Heart right ventricle (tissue), 16 donors: ENCODE measurements at regions not wholly inside any gene's neighbourhood (a gene's known extent, or its start where the extent isn't known, plus 50 kb on each side); places are given as distances from the start of the nearest gene placed in this dataset.
A peak's percentile ranks its signal among the peaks of the same experiment; 100 is the strongest.

Experiments
- ATAC-seq, 8 donors: fragments of 200-7000 bp; cut with Tn5 transposase; one replicate each; pipeline ENCODE4 v1.9.1; 2020; ENCODE audit warnings: mild to moderate bottlenecking in 8 of 8, moderate library complexity in 8 of 8, moderate number of reproducible peaks in 1 of 8
- DNase-seq, 2 donors: peaks; one replicate each; pipeline ENCODE4 v3.0.0-alpha.2; 2020
- H3K27ac ChIP-seq, 10 donors: fragments of 200-600 bp; sonication (generic) in 2 of 10; one replicate each; pipeline versions ENCODE4 v1.5.0 to v1.8.0; 2020 to 2022; ENCODE audit warnings: mild to moderate bottlenecking in 3 of 10
- H3K27me3 ChIP-seq, 7 donors: fragments of 200-600 bp; one replicate each; pipeline ENCODE4 v1.8.0; 2021 to 2022; ENCODE audit warnings: mild to moderate bottlenecking in 2 of 7
- H3K36me3 ChIP-seq, 9 donors: fragments of 200-600 bp; sonication (generic) in 1 of 9; one replicate each; pipeline versions ENCODE4 v1.5.0 to v1.8.0; 2020 to 2022; ENCODE audit warnings: mild to moderate bottlenecking in 2 of 9
- H3K4me1 ChIP-seq, 9 donors: fragments of 200-600 bp; sonication (generic) in 1 of 9; one replicate each; pipeline versions ENCODE4 v1.5.0 to v1.8.0; 2020 to 2022; ENCODE audit warnings: mild to moderate bottlenecking in 4 of 9
- H3K4me3 ChIP-seq, 10 donors: fragments of 200-600 bp; sonication (generic) in 2 of 10; one replicate each; pipeline versions ENCODE4 v1.5.0 to v1.8.0; 2020 to 2022; ENCODE audit warnings: mild to moderate bottlenecking in 7 of 10, moderate library complexity in 2 of 10
- H3K9me3 ChIP-seq, 11 donors: fragments of 200-600 bp in 10 of 11; sonication (generic) in 2 of 11; one replicate each; pipeline versions ENCODE4 v1.5.0 to v1.8.0; 2013 to 2022; ENCODE audit warnings: mild to moderate bottlenecking in 2 of 11, control low read depth in 1 of 11, moderate library complexity in 1 of 11
- WGBS, 2 donors: extraction: QIAGEN DNeasy Blood & Tissue Kit; methylation state at CpG; one replicate each; pipeline ENCODE4 v1.1.7; 2013; ENCODE audit warnings: inconsistent platforms in 1 of 2; 5-methylcytosine and 5-hydroxymethylcytosine counted together
- intact Hi-C, 10 donors: fragments of 100-400 bp; cut with DNase I; formaldehyde crosslinking; loops; one replicate each; pipeline versions ENCODE4 v1.11.1 to v1.14.2; 2022
- TF ChIP-seq, protein P1 (sequence below), 9 donors: fragments of 200-600 bp; sonication (generic) in 2 of 9; IDR thresholded peaks; one replicate each; pipeline versions ENCODE4 v1.5.0 to v1.8.0; 2021 to 2022; ENCODE audit warnings: antibody characterized with exemption in 9 of 9, mild to moderate bottlenecking in 5 of 9, moderate library complexity in 1 of 9
- donor health status: Arrhythmogenic right ventricular cardiomyopathy.
- donor health status: ischemic (EF 13 %, LVEDD 7.1; RV severe dilation, severe dysfunction).
- donor health status: healthy with polysubstance abuse.
- donor health status: DM: no; HTN: yes; CAD: no.
- donor health status: DM: no; HTN: no; CAD: no.
- donor health status: ischemic (EF 25% LVEDD 6.9; RV normal size, moderate dysfunction).
- donor health status: ischemic (EF 25% LVEDD 5.7; RV mildly dilated, moderate dysfunction).
- donor health status: healthy.
- donor health status: DM: yes; HTN: yes; CAD: no.
- donor health status: Ischemic cardiomyopathy.
- donor health status: ischemic (EF 35%, LVEDD 5.7; RV mildly dilated, moderate dysfunction).
- donor health status: nonischemic (EF 11% LVEDD 7.7; RV severe dilation, severe dysfunction).
- donor health status: DM: yes; HTN: yes; CAD: no.
- donor health status: PGD.
- donor health status: ischemic (EF 29% LVEDD 5.4; RV normal size, mild dysfunction).
- donor health status: nonischemic (EF 23%, LVEDD 6.1; RV moderate dilation, normal function).

DNA sequence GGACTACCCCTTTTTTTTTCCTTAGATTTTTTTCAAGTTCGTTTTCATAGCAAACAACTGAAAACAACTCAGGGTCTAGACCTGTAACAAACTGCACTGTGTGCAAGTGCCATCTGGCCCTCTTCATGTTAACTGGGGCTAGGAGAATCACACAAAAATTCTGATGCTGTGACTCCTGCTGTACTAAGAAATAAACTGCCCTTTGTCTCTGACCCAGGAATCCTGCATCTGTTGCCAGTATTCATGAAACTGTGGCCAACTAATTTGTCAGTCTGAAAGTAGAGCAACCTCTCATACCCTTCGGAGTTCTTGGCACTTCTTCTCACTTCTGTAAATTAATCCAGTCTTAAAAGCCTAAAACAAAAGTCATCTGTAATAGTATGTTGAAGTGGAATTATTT, 218.4 kb upstream of the PCDH15 start:
- intact Hi-C loops, result no loop called here
- Histone ChIP-seq H3K36me3 (no peaks in the 10 kb centered on the region), H3K4me3 (no peak overlapping the region), H3K27ac (no peak overlapping the region), H3K4me1 (peaks cover 0 to under 1% (median 0%) of the 10 kb centered on the region in 9 donors), H3K9me3 (no peaks in the 10 kb centered on the region), H3K27me3 (no peaks in the 10 kb centered on the region)
- no peak for DNase-seq
- TF ChIP-seq, protein P1, sequence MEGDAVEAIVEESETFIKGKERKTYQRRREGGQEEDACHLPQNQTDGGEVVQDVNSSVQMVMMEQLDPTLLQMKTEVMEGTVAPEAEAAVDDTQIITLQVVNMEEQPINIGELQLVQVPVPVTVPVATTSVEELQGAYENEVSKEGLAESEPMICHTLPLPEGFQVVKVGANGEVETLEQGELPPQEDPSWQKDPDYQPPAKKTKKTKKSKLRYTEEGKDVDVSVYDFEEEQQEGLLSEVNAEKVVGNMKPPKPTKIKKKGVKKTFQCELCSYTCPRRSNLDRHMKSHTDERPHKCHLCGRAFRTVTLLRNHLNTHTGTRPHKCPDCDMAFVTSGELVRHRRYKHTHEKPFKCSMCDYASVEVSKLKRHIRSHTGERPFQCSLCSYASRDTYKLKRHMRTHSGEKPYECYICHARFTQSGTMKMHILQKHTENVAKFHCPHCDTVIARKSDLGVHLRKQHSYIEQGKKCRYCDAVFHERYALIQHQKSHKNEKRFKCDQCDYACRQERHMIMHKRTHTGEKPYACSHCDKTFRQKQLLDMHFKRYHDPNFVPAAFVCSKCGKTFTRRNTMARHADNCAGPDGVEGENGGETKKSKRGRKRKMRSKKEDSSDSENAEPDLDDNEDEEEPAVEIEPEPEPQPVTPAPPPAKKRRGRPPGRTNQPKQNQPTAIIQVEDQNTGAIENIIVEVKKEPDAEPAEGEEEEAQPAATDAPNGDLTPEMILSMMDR (IDR thresholded peaks at IDR 0.05), result no peak
- ATAC-seq, result peak in 3 of 8 donors; percentile 43 to 68 (median 63)
- 38 to 39% methylated on average over 2 of the region's 2 CpGs for WGBS, 2 donors

DNA sequence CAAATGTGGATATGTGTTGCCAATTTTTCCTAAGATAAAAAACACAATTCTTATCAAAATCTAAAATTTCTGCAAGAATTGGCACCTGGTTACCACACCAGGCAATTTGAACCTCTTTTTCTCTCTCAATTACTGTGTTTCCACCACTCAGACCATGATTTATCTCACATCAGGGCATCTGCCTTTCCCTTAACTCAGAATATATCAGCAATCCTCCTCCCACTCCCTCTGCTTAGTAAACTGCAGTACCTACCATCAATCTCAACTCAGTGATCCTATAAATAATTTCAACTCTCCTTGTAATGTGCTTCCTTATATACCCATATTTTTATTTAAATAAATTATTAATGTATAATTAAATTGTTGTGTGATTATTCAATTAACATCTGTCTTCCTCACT, 212.3 kb upstream of the PCDH15 start:
- Histone ChIP-seq H3K27me3 (no peaks in the 10 kb centered on the region), H3K4me3 (no peak overlapping the region), H3K27ac (no peak overlapping the region), H3K9me3 (no peaks in the 10 kb centered on the region), H3K4me1 (no peaks in the 10 kb centered on the region), H3K36me3 (no peaks in the 10 kb centered on the region)
- TF ChIP-seq, protein P1 (IDR thresholded peaks at IDR 0.05), result no peak
- DNase-seq, result no peak
- ATAC-seq, result no peak
- intact Hi-C loops, result no loop called here

DNA sequence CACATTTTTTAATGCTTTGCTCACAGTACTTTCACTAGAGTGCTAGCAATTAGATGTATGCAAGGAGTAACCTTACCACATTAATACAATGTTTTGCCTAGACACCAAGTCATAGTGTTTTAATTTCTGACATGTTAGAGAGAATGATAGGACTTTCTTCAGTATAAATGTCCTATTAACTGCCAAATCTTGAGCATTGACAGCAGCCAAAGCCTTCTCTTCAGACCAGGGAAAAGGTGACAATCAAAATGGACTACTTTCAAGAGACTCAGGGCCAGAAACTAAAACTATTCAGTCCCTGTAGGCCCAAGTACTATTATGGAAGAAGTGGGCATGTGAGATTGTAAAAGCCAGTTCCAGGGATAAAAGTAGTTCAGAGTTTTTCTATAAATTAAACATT, 201.4 kb upstream of the PCDH15 start:
- ATAC-seq (peak in 1 of 8 donors; percentile 46), DNase-seq (no peak)
- Histone ChIP-seq H3K36me3 (no peaks in the 10 kb centered on the region), H3K27ac (no peak overlapping the region), H3K9me3 (peaks cover 0 to 14% (median 0%) of the 10 kb centered on the region in 11 donors), H3K4me1 (peaks cover 0 to 9% (median 0%) of the 10 kb centered on the region in 9 donors), H3K4me3 (no peak overlapping the region), H3K27me3 (no peaks in the 10 kb centered on the region)
- TF ChIP-seq, protein P1 (IDR thresholded peaks at IDR 0.05), result no peak
- intact Hi-C loops, result loop anchor here in 1 of 10 donors (10.0 kb wide), 1 partner anchor 262 kb away; no protein-coding TSS in a partner anchor

GRCh38 chr10:55001422-55001821, 200.4 kb upstream of the PCDH15 start:
- DNase-seq (no peak), ATAC-seq (no peak)
- TF ChIP-seq, protein P1 (IDR thresholded peaks at IDR 0.05), result no peak
- peaks cover 0 to 9% (median 0%) of the 10 kb centered on the region in 9 donors for H3K4me1 ChIP-seq
- intact Hi-C loops, result loop anchor here in 1 of 10 donors (10.0 kb wide), 1 partner anchor 263 kb away; no protein-coding TSS in a partner anchor
- H3K27ac ChIP-seq, result no peak overlapping the region
- WGBS, 2 donors, result 72 to 84% methylated on average over 1 of the region's 1 CpG
- H3K9me3 ChIP-seq, result peaks cover 0 to 14% (median 0%) of the 10 kb centered on the region in 11 donors
- no peak overlapping the region for H3K4me3 ChIP-seq
- no peaks in the 10 kb centered on the region for H3K27me3 ChIP-seq
- no peaks in the 10 kb centered on the region for H3K36me3 ChIP-seq
